K562 (cell line): ENCODE measurements at regions not wholly inside any gene's neighbourhood (a gene's known extent, or its start where the extent isn't known, plus 50 kb on each side); places are given as distances from the start of the nearest gene placed in this dataset.

Source experiments
- ATAC-seq: fragments of 200-7000 bp; cut with Tn5 transposase; 3 replicates; pipeline ENCODE4 v1.9.1; 2020; ENCODE audit warnings: moderate library complexity
- BruUV-seq: library from RNA; stranded (reverse); fragments of 400-500 nt; replicated peaks from 2 replicates; lab custom pipeline; 2021; lab: Mats Ljungman, UMichigan
- CTCF ChIA-PET: fragments of 300-600 bp; formaldehyde crosslinking; extraction: SDS; loops from one replicate; lab custom pipeline; 2021; ENCODE audit warnings: low intra/inter-chr PET ratio; lab: Yijun Ruan, JAX
- POLR2A ChIA-PET: fragments of 300-600, 350-650 bp; sonication (Branson Sonifier 250); formaldehyde crosslinking; extraction: SDS; loops from one replicate; lab custom pipeline; 2021; ENCODE audit warnings: antibody characterized with exemption, inconsistent platforms; lab: Yijun Ruan, JAX
- DNase-seq, 4 experiments: peaks; one replicate each; pipeline versions ENCODE4 v3.0.0 to v3.0.0-alpha.2; 2011 to 2018; ENCODE audit warnings: low spot score in 3 of 4, mixed read lengths in 3 of 4; ENCODE audit errors: extremely low read depth in 1 of 4
- FAIRE-seq: peaks from 2 replicates; lab custom pipeline; 2011; peaks lifted over from hg19 to GRCh38; lab: Jason Lieb, UNC
- H2AFZ ChIP-seq: 2 replicates; pipeline ENCODE4 v1.6.0; 2011; ENCODE audit warnings: low read depth, low read length, control low read depth, inconsistent platforms
- H3K27ac ChIP-seq: fragments of 200-600 bp; 3 replicates; pipeline ENCODE4 v1.8.0; 2011; ENCODE audit warnings: low read depth, mild to moderate bottlenecking, control low read depth, inconsistent platforms, low read length, moderate library complexity, mixed read lengths; ENCODE audit errors: extremely low read depth
- H3K27me3 ChIP-seq, 2 experiments: fragments of 300-600 bp in 1 of 2; 2 replicates in 1 of 2; 3 replicates in 1 of 2; pipeline versions ENCODE4 v1.6.0 to v1.8.0; 2011; ENCODE audit warnings: inconsistent platforms in 2 of 2, low read length in 2 of 2, mild to moderate bottlenecking in 1 of 2, mixed read lengths in 1 of 2, moderate library complexity in 1 of 2; ENCODE audit not compliant: control insufficient read depth in 2 of 2, insufficient read depth in 2 of 2
- H3K36me3 ChIP-seq: fragments of 300-600 bp; 3 replicates; pipeline ENCODE4 v1.8.0; 2011; ENCODE audit warnings: mild to moderate bottlenecking, low read length, inconsistent platforms; ENCODE audit not compliant: control insufficient read depth, insufficient read depth
- H3K4me1 ChIP-seq, 2 experiments: fragments of 200-600 bp in 1 of 2; replicated peaks in 1 of 2; 2 replicates in 1 of 2; 3 replicates in 1 of 2; pipeline versions ENCODE4 v1.5.1 to v1.8.0; 2011; ENCODE audit warnings: inconsistent platforms in 2 of 2, low read length in 2 of 2, mild to moderate bottlenecking in 1 of 2, mixed read lengths in 1 of 2, moderate library complexity in 1 of 2; ENCODE audit not compliant: control insufficient read depth in 2 of 2, insufficient read depth in 2 of 2
- H3K4me2 ChIP-seq: 2 replicates; pipeline ENCODE4 v1.6.1; 2011; ENCODE audit warnings: low read length, control low read depth, inconsistent platforms, mixed read lengths; ENCODE audit not compliant: insufficient read depth
- H3K4me3 ChIP-seq: fragments of 200-600 bp; sonication (generic), shearing (Covaris generic); 2 replicates; pipeline ENCODE4 v1.5.1; 2016; ENCODE audit warnings: control low read depth, inconsistent platforms
- H3K79me2 ChIP-seq: fragments of 200-600 bp; 3 replicates; pipeline ENCODE4 v1.8.0; 2011; ENCODE audit warnings: low read length, inconsistent platforms; ENCODE audit not compliant: control insufficient read depth, insufficient read depth
- H3K9ac ChIP-seq, 2 experiments: 2 replicates each; pipeline versions ENCODE4 v1.6.0 to v1.6.1; 2011; ENCODE audit warnings: low read depth in 2 of 2, low read length in 2 of 2, control low read depth in 1 of 2, inconsistent platforms in 1 of 2, mild to moderate bottlenecking in 1 of 2, mixed read lengths in 1 of 2; ENCODE audit not compliant: insufficient read depth in 1 of 2
- H3K9me1 ChIP-seq: one replicate; pipeline ENCODE4 v1.6.0; 2011; ENCODE audit warnings: inconsistent platforms, mild to moderate bottlenecking, low read length, moderate library complexity; ENCODE audit not compliant: control insufficient read depth, insufficient read depth
- H3K9me3 ChIP-seq: replicated peaks from 2 replicates; pipeline ENCODE4 v1.5.1; 2011; ENCODE audit warnings: low read depth, low read length, inconsistent platforms; ENCODE audit not compliant: control insufficient read depth, insufficient read depth
- H4K20me1 ChIP-seq: replicated peaks from 2 replicates; pipeline ENCODE4 v1.6.1; 2011; ENCODE audit warnings: low read length, inconsistent platforms, mixed read lengths; ENCODE audit not compliant: control insufficient read depth, insufficient read depth
- E2F1 ChIP-seq: sonication (generic); formaldehyde crosslinking; IDR thresholded peaks from 2 replicates; pipeline ENCODE4 v1.8.1; 2023; ENCODE audit warnings: mild to moderate bottlenecking, missing genetic modification reagents, moderate library complexity
- GATAD2B ChIP-seq: fragments of 450-650 bp; IDR thresholded peaks from 2 replicates; pipeline ENCODE4 v1.6.1; 2017; ENCODE audit warnings: mild to moderate bottlenecking, borderline replicate concordance
- NFE2 ChIP-seq: IDR thresholded peaks from 2 replicates; pipeline ENCODE4 v1.6.1; 2014; ENCODE audit warnings: antibody characterized with exemption, low read depth
- THAP12 ChIP-seq: fragments of 250-450 bp; sonication (Bioruptor Pico); IDR thresholded peaks from 2 replicates; pipeline ENCODE4 v1.9.0; 2021; ENCODE audit warnings: mild to moderate bottlenecking, inconsistent platforms
- WGBS: fragments of 100-300 bp; shearing (Covaris generic); methylation state at CpG from one replicate; pipeline ENCODE4 v1.1.6; 2016; ENCODE audit warnings: low coverage, mixed read lengths; ENCODE audit not compliant: insufficient coverage; ENCODE audit errors: missing lambda C conversion rate; 5-methylcytosine and 5-hydroxymethylcytosine counted together
- in situ Hi-C: fragments of 300-500 bp; cut with MboI; formaldehyde crosslinking; loops from 4 replicates; pipeline ENCODE4 v1.15.0; 2018; ENCODE audit warnings: inconsistent platforms, mixed read lengths
- intact Hi-C: fragments of 100-400 bp; cut with micrococcal nuclease; formaldehyde crosslinking; loops from 2 replicates; pipeline ENCODE4 v1.14.2; 2022

- intact Hi-C loops (no loop called here), in situ Hi-C loops (no loop called here)
- H3K79me2 ChIP-seq = no peaks in the 10 kb centered on the region
- no peak overlapping the region for H3K27ac ChIP-seq
- TF ChIP-seq GATAD2B = no peak
- TF ChIP-seq E2F1 = no peak
- TF ChIP-seq NFE2 = no peak
- no peak for TF ChIP-seq THAP12 (CRISPR knock-in tag)
- POLR2A ChIA-PET = no interaction called here
- no peaks in the 10 kb centered on the region for H3K27me3 ChIP-seq
- no peak overlapping the region for H3K4me2 ChIP-seq
- H4K20me1 ChIP-seq = no peaks in the 10 kb centered on the region
- BruUV-seq = no TSS peak
- H3K4me3 ChIP-seq = no peak overlapping the region
- CTCF ChIA-PET = no interaction called here
- H3K9me1 ChIP-seq = no peaks in the 10 kb centered on the region
- H2AFZ ChIP-seq = no peak overlapping the region
- DNase-seq = no peak
- FAIRE-seq = no peak
- no peak overlapping the region for H3K9ac ChIP-seq
- no peaks in the 10 kb centered on the region for H3K4me1 ChIP-seq
- no peak for ATAC-seq
- no peaks in the 10 kb centered on the region for H3K36me3 ChIP-seq
- WGBS = 0% methylated on average over 5 of the region's 6 CpGs
- no peaks in the 10 kb centered on the region for H3K9me3 ChIP-seq
These were observed 239.1 kb downstream of the SCG2 start for GRCh38 chr2:223363085-223363484.
